ENCODE measurements at regions not wholly inside any gene's neighbourhood (a gene's known extent, or its start where the extent isn't known, plus 50 kb on each side); places are given as distances from the start of the nearest gene placed in this dataset.
"Not testable (repeated sequence)": the region's sequence is repeated elsewhere in the genome, so short reads cannot be mapped to it uniquely, and the experiment has no call there.

GRCh38 chr6:4676016-4676415 is 100.2 kb upstream of the CDYL start:
- no peak for DNase-seq

GRCh38 chr6:4675121-4675520 is 101.1 kb upstream of the CDYL start:
- DNase-seq, result no peak

GRCh38 chr6:4673861-4674260 is 102.3 kb upstream of the CDYL start:
- no peak for DNase-seq

- no peak for DNase-seq
Measured at GRCh38 chr6:4672772-4673171, 103.4 kb upstream of the CDYL start.

GRCh38 chr6:4671587-4672115 is 104.6 kb upstream of the CDYL start:
- no peak for DNase-seq

- DNase-seq, result no peak
Measured at GRCh38 chr6:4670824-4671409, 105.3 kb upstream of the CDYL start.

- no peak for DNase-seq
Measured at GRCh38 chr6:4670290-4670689, 105.9 kb upstream of the CDYL start.

GRCh38 chr6:4668271-4669179 is 107.7 kb upstream of the CDYL start:
- DNase-seq, result no peak

- no peak for DNase-seq
Measured at GRCh38 chr6:4667591-4667990, 108.6 kb upstream of the CDYL start.

- no peak for DNase-seq
Measured at GRCh38 chr6:4666886-4667513, 109.2 kb upstream of the CDYL start.

- DNase-seq, result no peak
Measured at GRCh38 chr6:4665489-4666417, 110.5 kb upstream of the CDYL start.

- DNase-seq, result no peak
Measured at GRCh38 chr6:4664911-4665310, 111.3 kb upstream of the CDYL start.

GRCh38 chr6:4664117-4664626 is 112.0 kb upstream of the CDYL start:
- DNase-seq, result no peak

- no peak for DNase-seq
Measured at GRCh38 chr6:4662886-4663285, 113.3 kb upstream of the CDYL start.

- no peak for DNase-seq
Measured at GRCh38 chr6:4661391-4661790, 114.8 kb upstream of the CDYL start.

- DNase-seq, result no peak
Measured at GRCh38 chr6:4660377-4661321, 115.6 kb upstream of the CDYL start.

- not testable (repeated sequence) for DNase-seq
Measured at GRCh38 chr6:4659719-4660118, 116.5 kb upstream of the CDYL start.

- DNase-seq, result no peak
Measured at GRCh38 chr6:4658486-4658885, 117.7 kb upstream of the CDYL start.

GRCh38 chr6:4656106-4656505 is 120.1 kb upstream of the CDYL start:
- no peak for DNase-seq

- DNase-seq, result no peak
Measured at GRCh38 chr6:4655196-4656025, 120.8 kb upstream of the CDYL start.
